HG03378 (cell line): ENCODE measurements at regions not wholly inside any gene's neighbourhood (a gene's known extent, or its start where the extent isn't known, plus 50 kb on each side); places are given as distances from the start of the nearest gene placed in this dataset.
"Not testable (repeated sequence)": the region's sequence is repeated elsewhere in the genome, so short reads cannot be mapped to it uniquely, and the experiment has no call there.

ENCODE experiments used
- ATAC-seq: cut with Tn5 transposase; IDR thresholded peaks from one replicate; pipeline ENCODE4 v1.9.1; 2021; ENCODE audit warnings: mild to moderate bottlenecking, moderate library complexity; ENCODE audit not compliant: unreplicated experiment

GRCh38 chr3:31094048-31094447 is 199.6 kb upstream of the GADL1 start:
- ATAC-seq = no peak

DNA sequence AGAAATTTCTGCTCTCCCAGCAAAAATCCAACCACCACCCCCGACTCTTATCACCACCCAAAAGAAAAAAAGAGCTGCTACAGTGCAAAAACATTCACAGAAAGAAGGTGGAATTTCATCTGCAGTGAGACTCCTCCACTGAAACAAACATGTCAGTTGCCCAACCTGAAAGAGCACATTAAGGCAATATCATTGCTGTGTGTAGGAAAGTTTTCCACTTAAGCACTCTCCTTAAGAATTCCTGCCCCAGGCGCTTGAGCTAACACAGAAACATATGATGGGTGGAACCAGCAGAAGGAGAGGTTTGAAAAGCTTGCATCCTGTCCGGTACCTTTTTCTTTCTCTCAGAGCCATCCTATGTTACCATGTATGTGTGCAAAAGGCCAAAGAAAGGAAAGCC is 200.8 kb upstream of the GADL1 start:
- ATAC-seq = no peak

GRCh38 chr3:31096661-31097395 is 202.4 kb upstream of the GADL1 start:
- no peak for ATAC-seq

- ATAC-seq = no peak
Observed at GRCh38 chr3:31100519-31100918, 206.1 kb upstream of the GADL1 start.

DNA sequence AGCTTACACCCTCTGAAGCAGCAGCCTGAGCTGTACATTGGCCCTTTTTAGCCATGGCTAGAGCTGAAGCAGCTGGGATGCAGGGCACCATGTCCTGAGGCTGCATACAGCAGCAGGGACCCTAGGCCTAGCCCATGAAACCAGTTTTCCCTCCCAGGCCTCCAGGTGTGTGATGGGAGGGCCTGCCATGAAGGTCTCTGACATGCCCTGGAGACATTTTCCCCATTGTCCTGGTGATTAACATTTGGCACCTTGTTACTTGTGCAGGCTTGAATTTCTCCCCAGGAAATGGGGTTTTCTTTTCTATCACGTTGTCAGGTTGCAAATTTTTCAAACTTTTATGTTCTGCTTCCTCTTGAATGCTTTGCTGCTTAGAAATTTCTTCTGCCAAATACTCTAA is 206.8 kb upstream of the GADL1 start:
- not testable (repeated sequence) for ATAC-seq

DNA sequence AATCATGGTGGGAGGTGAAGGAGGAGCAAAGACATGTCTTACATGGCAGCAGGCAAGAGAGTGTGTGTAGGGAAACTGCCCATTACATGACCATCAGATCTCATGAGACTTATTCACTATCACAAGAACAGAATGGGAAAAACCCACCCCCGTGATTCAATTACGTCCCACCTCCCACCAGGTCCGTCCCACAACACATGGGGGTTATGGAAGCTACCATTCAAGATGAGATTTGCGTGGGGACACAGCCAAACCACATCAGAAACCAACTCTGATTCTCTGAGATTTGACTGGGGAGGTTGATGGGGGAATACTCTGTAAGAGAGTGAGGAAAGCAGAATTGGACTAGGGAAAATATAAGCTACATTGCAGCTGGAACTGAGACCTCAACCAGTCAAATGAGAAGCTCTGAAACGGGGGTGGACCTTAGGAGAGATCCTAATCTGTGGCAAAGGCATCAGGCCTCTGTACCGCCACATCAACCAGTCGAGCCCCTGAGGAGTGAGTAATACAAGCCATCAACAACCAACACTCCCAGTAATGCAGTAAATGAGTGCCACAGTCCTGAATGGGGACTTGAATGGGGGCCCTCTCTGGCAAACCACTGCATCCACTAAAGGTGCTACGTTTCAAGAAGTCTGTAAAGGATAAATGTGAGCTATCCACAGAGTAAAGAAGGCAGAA is 207.9 kb upstream of the GADL1 start:
- ATAC-seq = no peak

DNA sequence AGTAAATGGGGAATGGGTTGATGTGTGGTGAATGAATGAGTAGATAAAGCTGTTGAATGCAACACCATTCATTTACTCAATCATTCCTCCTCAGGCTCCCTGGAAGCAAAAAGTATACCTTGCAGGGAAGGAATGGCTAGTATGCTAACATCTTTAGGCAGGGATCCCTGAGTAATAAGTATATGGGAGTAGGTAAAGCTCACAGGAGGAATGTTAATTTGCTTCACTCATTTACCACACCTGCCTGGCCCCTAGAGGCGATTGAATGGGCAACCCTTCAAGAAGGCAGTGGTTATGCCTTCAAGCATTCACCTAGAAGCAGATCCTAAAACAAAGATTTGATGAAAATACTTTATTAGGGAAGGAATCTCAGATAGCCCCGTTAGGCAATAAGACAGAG is 208.7 kb upstream of the GADL1 start:
- ATAC-seq = no peak

DNA sequence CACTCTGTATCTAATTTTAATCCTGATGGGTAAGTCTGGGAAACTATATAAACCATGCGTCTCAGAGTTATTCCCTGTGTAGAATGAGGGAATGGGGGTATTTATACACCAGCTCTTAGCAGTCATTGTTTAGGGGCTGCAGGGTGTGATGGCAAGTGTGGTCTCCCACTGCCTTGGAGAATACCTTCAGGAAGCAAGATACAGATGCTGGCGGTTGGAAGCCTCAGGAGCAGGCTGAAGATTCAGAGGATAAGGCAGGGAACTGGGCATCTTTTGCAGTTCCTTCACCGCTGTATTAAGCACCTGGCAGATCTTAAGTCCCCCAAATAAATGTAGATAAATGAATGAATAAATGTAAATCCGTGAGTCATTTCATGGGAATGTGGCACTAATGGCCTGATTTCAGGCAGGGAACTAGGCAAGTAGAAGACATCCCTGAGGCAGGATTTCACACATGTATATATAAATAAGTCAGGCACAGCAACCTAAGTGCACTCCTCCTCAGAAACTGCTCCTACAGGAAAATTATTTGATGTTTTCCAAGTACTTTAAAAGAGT is 209.2 kb upstream of the GADL1 start:
- no peak for ATAC-seq

DNA sequence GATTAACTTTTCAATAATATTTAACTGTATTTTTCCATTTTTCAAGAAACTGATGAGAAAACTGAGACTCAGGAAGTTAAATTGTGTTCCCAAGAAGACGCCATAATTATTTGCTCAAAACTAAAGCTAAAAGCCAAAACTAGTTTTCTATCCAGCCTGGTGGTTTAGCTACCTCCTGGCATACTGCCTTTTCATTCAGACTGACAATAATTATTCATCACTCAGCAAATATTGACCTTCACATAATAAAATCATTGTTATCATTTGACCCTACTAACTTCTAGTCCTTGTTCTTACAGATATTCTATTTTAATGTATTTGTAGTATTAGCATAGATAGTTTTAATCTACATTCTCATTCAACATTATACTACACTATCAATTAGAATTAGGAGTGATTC is 210.6 kb upstream of the GADL1 start:
- no peak for ATAC-seq

- ATAC-seq = no peak
Observed at GRCh38 chr3:31105438-31106077, 211.1 kb upstream of the GADL1 start.

- no peak for ATAC-seq
Observed at GRCh38 chr3:31106204-31106603, 211.7 kb upstream of the GADL1 start.

- peak; percentile 95 for ATAC-seq
Observed at GRCh38 chr3:31106912-31107311, 212.5 kb upstream of the GADL1 start.

DNA sequence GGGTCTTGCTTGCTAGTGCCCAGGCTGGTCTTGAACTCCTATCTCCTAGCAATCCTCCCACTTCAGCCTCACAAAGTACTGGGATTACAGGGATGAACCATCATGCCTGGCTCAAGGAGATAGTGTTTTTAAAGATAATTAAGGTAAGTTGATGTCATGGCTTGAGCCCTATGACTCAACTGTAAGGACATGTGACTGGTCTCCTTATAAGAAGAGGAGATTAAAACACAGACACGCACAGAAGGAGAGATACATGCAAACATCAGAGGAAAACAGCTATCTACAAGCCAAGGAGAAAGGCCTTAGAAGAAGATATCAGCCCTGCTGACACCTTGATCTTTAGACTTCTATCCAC is 220.4 kb upstream of the GADL1 start:
- no peak for ATAC-seq

DNA sequence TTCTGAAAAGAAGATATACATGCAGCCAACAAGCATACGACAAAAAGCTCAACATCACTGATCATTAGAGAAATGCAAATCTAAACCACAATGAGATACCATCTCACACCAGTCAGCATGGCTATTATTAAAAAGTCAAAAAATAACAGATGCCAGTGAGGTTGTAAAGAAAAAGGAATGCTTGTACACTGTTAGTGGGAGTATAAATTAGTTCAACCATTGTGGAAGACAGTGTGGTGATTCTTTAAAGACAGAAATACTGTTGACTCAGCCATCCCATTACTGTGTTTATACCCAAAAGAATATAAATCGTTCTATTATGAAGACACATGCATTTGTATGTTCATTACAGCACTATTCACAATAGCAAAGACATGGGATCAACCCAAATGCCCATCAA is 221.1 kb upstream of the GADL1 start:
- ATAC-seq = not testable (repeated sequence)

DNA sequence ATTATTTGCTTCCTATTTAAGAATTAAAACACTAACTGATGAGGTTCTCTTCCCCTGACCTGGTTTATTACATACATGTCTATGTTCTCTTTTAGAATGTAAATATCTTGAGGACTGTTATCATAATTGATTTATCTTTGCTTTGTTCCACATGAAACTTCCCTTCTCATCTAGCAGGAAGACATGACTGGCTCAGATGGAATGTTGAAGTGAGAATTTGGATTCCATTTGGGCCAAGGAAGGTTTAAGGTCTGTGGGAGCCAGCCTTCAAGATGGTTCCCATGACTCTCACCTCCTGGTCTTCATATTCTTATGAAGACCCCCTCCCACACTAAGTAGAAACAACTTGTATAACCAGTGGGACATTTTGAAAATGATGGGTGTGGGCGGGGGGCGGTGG is 222.2 kb upstream of the GADL1 start:
- no peak for ATAC-seq

DNA sequence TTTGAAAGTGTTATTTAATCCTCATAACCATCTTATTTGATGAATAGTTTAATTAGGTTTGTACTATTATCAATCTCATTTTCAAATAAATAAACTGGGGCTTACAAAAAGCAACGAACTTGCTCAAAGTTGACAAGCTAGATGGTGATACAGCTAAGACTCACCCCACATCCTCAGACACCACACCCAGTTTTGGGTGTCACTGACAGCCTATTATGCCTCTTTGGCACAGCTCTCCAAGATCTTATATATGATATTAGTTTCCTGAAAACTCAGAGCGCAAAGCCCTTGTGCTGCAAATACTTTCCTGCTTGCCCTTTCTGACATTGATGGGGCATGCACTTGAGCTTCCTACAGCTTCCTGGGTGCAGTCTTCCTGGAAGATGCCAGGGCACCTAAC is 223.4 kb upstream of the GADL1 start:
- no peak for ATAC-seq

DNA sequence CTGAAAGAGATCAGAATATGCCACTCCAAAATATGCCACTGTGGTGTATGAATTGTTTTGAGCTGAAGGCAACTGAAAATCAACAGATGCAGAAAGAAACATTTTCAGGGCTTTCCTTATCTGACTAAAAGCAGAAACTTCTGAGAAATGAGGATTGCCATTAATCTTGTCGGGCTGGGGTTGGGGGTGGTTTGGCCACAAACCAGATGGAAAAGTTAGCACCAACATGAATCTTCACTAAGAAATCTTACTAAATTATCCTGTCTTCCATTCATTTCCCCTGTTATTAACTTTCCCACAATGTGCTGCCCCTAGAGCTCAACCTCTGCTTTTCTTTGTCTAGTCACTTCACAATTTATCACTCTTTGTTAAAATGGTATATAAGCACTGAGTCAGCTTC is 229.9 kb upstream of the GADL1 start:
- no peak for ATAC-seq

DNA sequence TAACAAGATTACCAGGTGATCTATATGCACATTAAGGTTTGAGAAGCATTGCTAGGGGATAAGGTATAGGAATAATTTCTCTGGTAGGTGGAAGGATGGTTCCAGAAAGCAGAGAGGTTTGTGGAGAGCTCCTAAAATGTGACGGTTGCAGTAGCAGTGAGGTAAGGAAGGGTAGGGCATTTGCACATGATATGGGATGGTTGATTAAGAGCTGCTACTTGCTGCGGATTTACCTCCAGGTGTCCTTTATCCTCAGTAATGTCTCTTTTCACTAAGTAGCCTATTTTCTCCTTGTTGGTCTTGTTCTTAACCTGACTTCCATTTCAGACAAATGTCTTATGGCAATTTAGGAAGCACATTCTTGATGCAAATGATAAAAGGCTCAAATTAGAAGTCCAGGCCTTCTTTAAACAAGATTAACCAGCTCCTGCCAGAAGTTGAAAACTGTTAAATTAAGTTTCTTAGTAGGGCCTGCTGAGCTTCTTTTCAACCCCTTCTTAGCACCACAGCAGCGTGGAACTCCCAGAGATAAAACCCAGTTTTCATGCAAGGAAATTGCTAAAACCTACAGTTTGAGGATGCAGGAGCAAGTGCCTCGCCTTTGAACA is 231.1 kb upstream of the GADL1 start:
- no peak for ATAC-seq

- peak; percentile 49 for ATAC-seq
Observed at GRCh38 chr3:31129241-31129640, 234.8 kb upstream of the GADL1 start.

DNA sequence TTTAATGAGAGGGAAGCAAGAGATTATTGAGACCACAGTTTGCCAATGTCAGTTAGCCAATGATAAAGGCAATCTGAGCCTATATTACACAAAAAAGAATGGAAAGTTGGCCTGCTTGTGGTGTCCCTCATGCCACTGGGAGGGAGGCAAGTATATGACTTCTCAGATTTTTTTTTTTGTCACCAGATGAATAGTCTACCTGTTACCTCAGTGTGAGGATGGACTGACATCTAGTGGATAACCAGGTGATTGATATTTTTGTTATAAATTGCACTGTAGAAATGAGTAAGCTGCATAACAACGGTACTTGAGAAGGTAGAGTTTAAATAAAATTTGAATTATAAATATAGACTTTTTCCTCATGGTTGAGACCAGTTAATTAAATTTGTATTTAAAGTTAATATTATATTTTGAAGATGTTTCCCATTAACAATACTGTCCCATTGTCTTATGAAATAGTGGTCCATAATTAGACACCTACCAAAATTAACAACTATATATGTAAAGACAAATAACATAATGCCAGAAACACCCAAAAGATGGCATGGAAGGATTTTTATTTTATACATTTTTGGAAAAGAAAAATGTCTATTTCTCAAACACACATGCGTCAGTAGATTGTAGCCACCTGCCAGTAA is 237.8 kb upstream of the GADL1 start:
- ATAC-seq = peak; percentile 64

DNA sequence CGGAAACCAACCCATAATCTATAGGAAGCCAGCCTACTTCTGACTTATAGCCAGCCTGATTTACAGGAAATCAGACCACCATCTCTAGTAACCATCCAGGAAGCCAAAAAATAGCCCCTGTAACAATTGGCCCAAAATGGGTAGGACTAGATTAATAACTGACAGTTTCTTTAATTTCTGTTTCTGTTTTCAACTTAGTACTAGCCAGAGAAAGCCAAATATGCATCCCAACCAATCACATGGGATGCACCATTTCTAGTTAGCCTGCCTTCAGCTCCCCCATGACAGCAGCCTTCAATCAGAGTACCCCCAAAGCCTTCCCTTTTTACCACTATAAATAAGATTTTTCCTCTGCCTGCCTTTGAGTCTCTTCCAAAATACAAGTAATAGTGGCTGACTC is 239.1 kb upstream of the GADL1 start:
- peak; percentile 27 for ATAC-seq
